K562 (cell line): ENCODE measurements at regions not wholly inside any gene's neighbourhood (a gene's known extent, or its start where the extent isn't known, plus 50 kb on each side); places are given as distances from the start of the nearest gene placed in this dataset.

ENCODE experiments used
- ATAC-seq: fragments of 200-7000 bp; cut with Tn5 transposase; 3 replicates; pipeline ENCODE4 v1.9.1; 2020; ENCODE audit warnings: moderate library complexity
- BruUV-seq: library from RNA; stranded (reverse); fragments of 400-500 nt; replicated peaks from 2 replicates; lab custom pipeline; 2021; lab: Mats Ljungman, UMichigan
- CTCF ChIA-PET: fragments of 300-600 bp; formaldehyde crosslinking; extraction: SDS; loops from one replicate; lab custom pipeline; 2021; ENCODE audit warnings: low intra/inter-chr PET ratio; lab: Yijun Ruan, JAX
- POLR2A ChIA-PET: fragments of 300-600, 350-650 bp; sonication (Branson Sonifier 250); formaldehyde crosslinking; extraction: SDS; loops from one replicate; lab custom pipeline; 2021; ENCODE audit warnings: antibody characterized with exemption, inconsistent platforms; lab: Yijun Ruan, JAX
- DNase-seq, 4 experiments: peaks; one replicate each; pipeline versions ENCODE4 v3.0.0 to v3.0.0-alpha.2; 2011 to 2018; ENCODE audit warnings: low spot score in 3 of 4, mixed read lengths in 3 of 4; ENCODE audit errors: extremely low read depth in 1 of 4
- FAIRE-seq: peaks from 2 replicates; lab custom pipeline; 2011; peaks lifted over from hg19 to GRCh38; lab: Jason Lieb, UNC
- H2AFZ ChIP-seq: 2 replicates; pipeline ENCODE4 v1.6.0; 2011; ENCODE audit warnings: low read depth, low read length, control low read depth, inconsistent platforms
- H3K27ac ChIP-seq: fragments of 200-600 bp; 3 replicates; pipeline ENCODE4 v1.8.0; 2011; ENCODE audit warnings: low read depth, mild to moderate bottlenecking, control low read depth, inconsistent platforms, low read length, moderate library complexity, mixed read lengths; ENCODE audit errors: extremely low read depth
- H3K27me3 ChIP-seq, 2 experiments: fragments of 300-600 bp in 1 of 2; 2 replicates in 1 of 2; 3 replicates in 1 of 2; pipeline versions ENCODE4 v1.6.0 to v1.8.0; 2011; ENCODE audit warnings: inconsistent platforms in 2 of 2, low read length in 2 of 2, mild to moderate bottlenecking in 1 of 2, mixed read lengths in 1 of 2, moderate library complexity in 1 of 2; ENCODE audit not compliant: control insufficient read depth in 2 of 2, insufficient read depth in 2 of 2
- H3K36me3 ChIP-seq: fragments of 300-600 bp; 3 replicates; pipeline ENCODE4 v1.8.0; 2011; ENCODE audit warnings: mild to moderate bottlenecking, low read length, inconsistent platforms; ENCODE audit not compliant: control insufficient read depth, insufficient read depth
- H3K4me1 ChIP-seq, 2 experiments: fragments of 200-600 bp in 1 of 2; replicated peaks in 1 of 2; 2 replicates in 1 of 2; 3 replicates in 1 of 2; pipeline versions ENCODE4 v1.5.1 to v1.8.0; 2011; ENCODE audit warnings: inconsistent platforms in 2 of 2, low read length in 2 of 2, mild to moderate bottlenecking in 1 of 2, mixed read lengths in 1 of 2, moderate library complexity in 1 of 2; ENCODE audit not compliant: control insufficient read depth in 2 of 2, insufficient read depth in 2 of 2
- H3K4me2 ChIP-seq: 2 replicates; pipeline ENCODE4 v1.6.1; 2011; ENCODE audit warnings: low read length, control low read depth, inconsistent platforms, mixed read lengths; ENCODE audit not compliant: insufficient read depth
- H3K4me3 ChIP-seq: fragments of 200-600 bp; sonication (generic), shearing (Covaris generic); 2 replicates; pipeline ENCODE4 v1.5.1; 2016; ENCODE audit warnings: control low read depth, inconsistent platforms
- H3K79me2 ChIP-seq: fragments of 200-600 bp; 3 replicates; pipeline ENCODE4 v1.8.0; 2011; ENCODE audit warnings: low read length, inconsistent platforms; ENCODE audit not compliant: control insufficient read depth, insufficient read depth
- H3K9ac ChIP-seq, 2 experiments: 2 replicates each; pipeline versions ENCODE4 v1.6.0 to v1.6.1; 2011; ENCODE audit warnings: low read depth in 2 of 2, low read length in 2 of 2, control low read depth in 1 of 2, inconsistent platforms in 1 of 2, mild to moderate bottlenecking in 1 of 2, mixed read lengths in 1 of 2; ENCODE audit not compliant: insufficient read depth in 1 of 2
- H3K9me1 ChIP-seq: one replicate; pipeline ENCODE4 v1.6.0; 2011; ENCODE audit warnings: inconsistent platforms, mild to moderate bottlenecking, low read length, moderate library complexity; ENCODE audit not compliant: control insufficient read depth, insufficient read depth
- H3K9me3 ChIP-seq: replicated peaks from 2 replicates; pipeline ENCODE4 v1.5.1; 2011; ENCODE audit warnings: low read depth, low read length, inconsistent platforms; ENCODE audit not compliant: control insufficient read depth, insufficient read depth
- H4K20me1 ChIP-seq: replicated peaks from 2 replicates; pipeline ENCODE4 v1.6.1; 2011; ENCODE audit warnings: low read length, inconsistent platforms, mixed read lengths; ENCODE audit not compliant: control insufficient read depth, insufficient read depth
- CTCF ChIP-seq, 3 experiments: IDR thresholded peaks in 2 of 3; conservative IDR thresholded peaks in 1 of 3; 2 replicates each; pipeline ENCODE4 v1.5.1; 2011 to 2012; ENCODE audit warnings: low read length in 3 of 3, mild to moderate bottlenecking in 3 of 3, control low read depth in 2 of 3, improper control_type of control experiment in 1 of 3, inconsistent platforms in 1 of 3, low read depth in 1 of 3, mixed read lengths in 1 of 3, moderate library complexity in 1 of 3; ENCODE audit not compliant: insufficient read depth in 2 of 3
- EGR1 ChIP-seq: fragments of 450-650 bp; conservative IDR thresholded peaks from 2 replicates; pipeline ENCODE4 v1.6.1; 2017; ENCODE audit warnings: mild to moderate bottlenecking
- ELF1 ChIP-seq: fragments of 200-800 bp; sonication (Bioruptor generic); IDR thresholded peaks from 2 replicates; pipeline ENCODE4 v1.6.1; 2016; ENCODE audit warnings: missing genetic modification characterization, missing compliant biosample characterization
- FOSL1 ChIP-seq: fragments of 200-800 bp; sonication (Bioruptor generic); conservative IDR thresholded peaks from 2 replicates; pipeline ENCODE4 v1.6.1; 2016; ENCODE audit warnings: missing genetic modification characterization, missing compliant biosample characterization
- HCFC1 ChIP-seq: IDR thresholded peaks from 2 replicates; pipeline ENCODE4 v1.6.1; 2012; ENCODE audit warnings: low read depth, low read length, improper control_type of control experiment
- HMG20A ChIP-seq: fragments of 450-650 bp; formaldehyde crosslinking; conservative IDR thresholded peaks from 2 replicates; pipeline ENCODE4 v1.4.0; 2020; ENCODE audit warnings: mild to moderate bottlenecking, mixed read lengths
- MAFF ChIP-seq: IDR thresholded peaks from 2 replicates; pipeline ENCODE4 v1.6.1; 2012; ENCODE audit warnings: low read length, improper control_type of control experiment
- MAFG ChIP-seq: fragments of 450-650 bp; conservative IDR thresholded peaks from 2 replicates; pipeline ENCODE4 v1.6.1; 2016; ENCODE audit warnings: missing genetic modification characterization, missing compliant biosample characterization
- MCM7 ChIP-seq, 2 experiments: fragments of 450-650 bp; IDR thresholded peaks; 2 replicates each; pipeline ENCODE4 v1.6.1; 2016 to 2018
- NCOA2 ChIP-seq, 2 experiments: fragments of 450-650 bp; IDR thresholded peaks; 2 replicates each; pipeline ENCODE4 v1.6.1; 2018; ENCODE audit warnings: mild to moderate bottlenecking in 2 of 2, moderate library complexity in 1 of 2; ENCODE audit not compliant: partially characterized antibody in 2 of 2
- NELFE ChIP-seq: IDR thresholded peaks from 2 replicates; pipeline ENCODE4 v1.6.1; 2011; ENCODE audit warnings: mild to moderate bottlenecking; ENCODE audit not compliant: insufficient read depth, insufficient read length
- SNIP1 ChIP-seq: fragments of 450-650 bp; IDR thresholded peaks from 2 replicates; pipeline ENCODE4 v1.7.1; 2017; ENCODE audit warnings: low read depth, mild to moderate bottlenecking
- SP2 ChIP-seq: IDR thresholded peaks from 2 replicates; pipeline ENCODE4 v1.6.1; 2011; ENCODE audit warnings: mild to moderate bottlenecking, low read depth, low read length, moderate library complexity; ENCODE audit not compliant: poor library complexity, severe bottlenecking; ENCODE audit errors: extremely low read depth
- STAG1 ChIP-seq: sonication (generic); formaldehyde crosslinking; IDR thresholded peaks from 2 replicates; pipeline ENCODE4 v1.5.0; 2020; ENCODE audit warnings: missing genetic modification reagents, borderline replicate concordance
- ZBED1 ChIP-seq: IDR thresholded peaks from 2 replicates; pipeline ENCODE4 v1.6.1; 2014
- ZNF280A ChIP-seq: fragments of 450-650 bp; IDR thresholded peaks from 2 replicates; pipeline ENCODE4 v1.6.1; 2018; ENCODE audit warnings: mild to moderate bottlenecking, low read depth; ENCODE audit not compliant: partially characterized antibody
- ZNF316 ChIP-seq: fragments of 450-650 bp; IDR thresholded peaks from 2 replicates; pipeline ENCODE4 v1.6.1; 2016
- ZNF398 ChIP-seq: fragments of 250-450 bp; sonication (Bioruptor Pico); IDR thresholded peaks from 2 replicates; pipeline ENCODE4 v1.8.0; 2021; ENCODE audit warnings: moderate library complexity, mild to moderate bottlenecking, inconsistent platforms
- ZNF507 ChIP-seq: conservative IDR thresholded peaks from 2 replicates; pipeline ENCODE4 v1.6.1; 2017; ENCODE audit warnings: missing genetic modification characterization, missing compliant biosample characterization
- ZNF696 ChIP-seq: fragments of 250-450 bp; sonication (Bioruptor Pico); conservative IDR thresholded peaks from 2 replicates; pipeline ENCODE4 v1.4.0; 2020; ENCODE audit warnings: mild to moderate bottlenecking, moderate library complexity
- ZZZ3 ChIP-seq: fragments of 450-650 bp; IDR thresholded peaks from 2 replicates; pipeline ENCODE4 v1.6.1; 2016; ENCODE audit warnings: antibody characterized with exemption, mild to moderate bottlenecking, moderate library complexity
- WGBS: fragments of 100-300 bp; shearing (Covaris generic); methylation state at CpG from one replicate; pipeline ENCODE4 v1.1.6; 2016; ENCODE audit warnings: low coverage, mixed read lengths; ENCODE audit not compliant: insufficient coverage; ENCODE audit errors: missing lambda C conversion rate; 5-methylcytosine and 5-hydroxymethylcytosine counted together
- in situ Hi-C: fragments of 300-500 bp; cut with MboI; formaldehyde crosslinking; loops from 4 replicates; pipeline ENCODE4 v1.15.0; 2018; ENCODE audit warnings: inconsistent platforms, mixed read lengths
- intact Hi-C: fragments of 100-400 bp; cut with micrococcal nuclease; formaldehyde crosslinking; loops from 2 replicates; pipeline ENCODE4 v1.14.2; 2022

- FAIRE-seq (no peak), DNase-seq (no peak), ATAC-seq (no peak)
- intact Hi-C loops (loop anchor here (5.0 kb wide), 2 partner anchors 117 to 1142 kb away; no protein-coding TSS in a partner anchor), in situ Hi-C loops (no loop called here)
- Histone ChIP-seq H3K9me1 (no peaks in the 10 kb centered on the region), H3K4me2 (no peak overlapping the region), H4K20me1 (0 out of 2 replicates have a peak, but pooled peaks cover 4% of the 10 kb centered on the region), H3K27me3 (no peaks in the 10 kb centered on the region; a peak in 1 of 5 replicates), H3K9me3 (no peaks in the 10 kb centered on the region), H3K4me3 (no peak overlapping the region), H2AFZ (no peak overlapping the region), H3K27ac (no peak overlapping the region), H3K79me2 (no peaks in the 10 kb centered on the region), H3K36me3 (no peaks in the 10 kb centered on the region), H3K9ac (no peak overlapping the region), H3K4me1 (no peaks in the 10 kb centered on the region)
- CTCF ChIA-PET: no interaction called here
- BruUV-seq: no TSS peak
- WGBS: 0% methylated on average over 3 of the region's 3 CpGs
- POLR2A ChIA-PET: no interaction called here
- TF ChIP-seq SP2 (no peak), ZZZ3 (no peak), HMG20A (no peak), ZNF507 (tag) (no peak), ZBED1 (no peak), ZNF280A (no peak), ZNF696 (CRISPR knock-in tag) (no peak), ZNF316 (peak; percentile 60), FOSL1 (tag) (no peak), MAFF (peak; percentile 49), NELFE (no peak), NCOA2 (IDR thresholded peaks at IDR 0.05; ENCODE audit: partially characterized antibody in 2 of 2) (no peak), SNIP1 (no peak), MCM7 (IDR thresholded peaks at IDR 0.05) (no peak), HCFC1 (no peak), EGR1 (no peak), MAFG (tag) (peak; percentile 39), ZNF398 (CRISPR knock-in tag) (no peak), CTCF (IDR thresholded peaks at IDR 0.05 in 2 of 3, conservative IDR thresholded peaks at IDR 0.05 in 1 of 3; ENCODE audit: insufficient read depth in 2 of 3, low read depth in 1 of 3, low read length in 3 of 3) (no peak), STAG1 (CRISPR knock-in tag) (no peak), ELF1 (tag) (no peak)
Measured at GRCh38 chr16:5500526-5500925, 402.9 kb upstream of the EEF2KMT start.
